Smooth muscle cell (in vitro differentiated cells): ENCODE measurements at regions not wholly inside any gene's neighbourhood (a gene's known extent, or its start where the extent isn't known, plus 50 kb on each side); places are given as distances from the start of the nearest gene placed in this dataset.

Experiments used
- DNase-seq: peaks from one replicate; lab custom pipeline; 2025; ENCODE audit not compliant: unreplicated experiment; lab: John Stamatoyannopoulos, UW
- H2AFZ ChIP-seq: fragments of 200-600 bp; sonication (generic); 2 replicates; pipeline ENCODE4 v1.6.0; 2016; ENCODE audit warnings: antibody characterized with exemption, low read depth, mild to moderate bottlenecking
- H3F3A ChIP-seq: fragments of 200-600 bp; sonication (generic); 2 replicates; pipeline ENCODE4 v1.6.0; 2017; ENCODE audit warnings: antibody characterized with exemption, low read depth
- H3K27ac ChIP-seq: fragments of 200-600 bp; sonication (generic); 2 replicates; pipeline ENCODE4 v1.5.1; 2016; ENCODE audit warnings: low read depth, mild to moderate bottlenecking
- H3K27me3 ChIP-seq: fragments of 200-600 bp; sonication (generic); 2 replicates; pipeline ENCODE4 v1.6.1; 2016; ENCODE audit warnings: low read depth, mild to moderate bottlenecking
- H3K36me3 ChIP-seq: fragments of 200-600 bp; sonication (generic); 2 replicates; pipeline ENCODE4 v1.5.1; 2016; ENCODE audit warnings: low read depth
- H3K4me1 ChIP-seq: fragments of 200-600 bp; sonication (generic); 2 replicates; pipeline ENCODE4 v1.5.1; 2016; ENCODE audit warnings: low read depth
- H3K4me2 ChIP-seq: fragments of 200-600 bp; sonication (generic); 2 replicates; pipeline ENCODE4 v1.6.0; 2016; ENCODE audit warnings: mild to moderate bottlenecking
- H3K4me3 ChIP-seq: fragments of 200-600 bp; sonication (generic); 2 replicates; pipeline ENCODE4 v1.5.1; 2016; ENCODE audit warnings: mild to moderate bottlenecking
- H3K79me2 ChIP-seq: fragments of 200-600 bp; sonication (generic); 2 replicates; pipeline ENCODE4 v1.6.0; 2016; ENCODE audit warnings: low read depth, mild to moderate bottlenecking
- H3K9ac ChIP-seq: fragments of 200-600 bp; sonication (generic); 2 replicates; pipeline ENCODE4 v1.6.0; 2016; ENCODE audit warnings: low read depth
- H3K9me3 ChIP-seq: fragments of 200-600 bp; sonication (generic); replicated peaks from 2 replicates; pipeline ENCODE4 v1.5.1; 2016; ENCODE audit warnings: low read depth
- H4K20me1 ChIP-seq: fragments of 200-600 bp; sonication (generic); 2 replicates; pipeline ENCODE4 v1.6.0; 2016; ENCODE audit warnings: low read depth
- CTCF ChIP-seq: fragments of 200-600 bp; sonication (generic); IDR thresholded peaks from 2 replicates; pipeline ENCODE4 v1.5.1; 2017; ENCODE audit warnings: borderline replicate concordance, mild to moderate bottlenecking, antibody characterized with exemption; ENCODE audit not compliant: insufficient read depth, poor library complexity, severe bottlenecking
- WGBS: methylation state at CpG from one replicate; pipeline ENCODE4 v1.1.7; 2016; ENCODE audit warnings: low lambda C conversion rate; 5-methylcytosine and 5-hydroxymethylcytosine counted together

- Histone ChIP-seq H2AFZ (no peak overlapping the region), H4K20me1 (no peaks in the 10 kb centered on the region), H3F3A (peaks cover 4% of the 10 kb centered on the region), H3K4me2 (no peak overlapping the region), H3K27ac (no peak overlapping the region), H3K36me3 (no peaks in the 10 kb centered on the region), H3K4me1 (no peaks in the 10 kb centered on the region), H3K4me3 (no peak overlapping the region), H3K9me3 (no peaks in the 10 kb centered on the region), H3K27me3 (no peaks in the 10 kb centered on the region), H3K9ac (no peak overlapping the region), H3K79me2 (no peaks in the 10 kb centered on the region)
- DNase-seq = no peak
- 69% methylated on average over 4 of the region's 4 CpGs for WGBS
- no peak for TF ChIP-seq CTCF
Measured at GRCh38 chr3:177522051-177522450, 324.8 kb upstream of the TBL1XR1 start.

- H3K79me2 ChIP-seq = no peaks in the 10 kb centered on the region
- no peaks in the 10 kb centered on the region for H3K27me3 ChIP-seq
- peak overlapping the region; percentile 43 for H3K27ac ChIP-seq
- no peaks in the 10 kb centered on the region for H3K4me1 ChIP-seq
- no peak for DNase-seq
- no peaks in the 10 kb centered on the region for H3K9me3 ChIP-seq
- H3K36me3 ChIP-seq = no peaks in the 10 kb centered on the region
- no peak overlapping the region for H3K9ac ChIP-seq
- H2AFZ ChIP-seq = no peak overlapping the region
- no peaks in the 10 kb centered on the region for H4K20me1 ChIP-seq
- peaks cover 4% of the 10 kb centered on the region for H3F3A ChIP-seq
- no peak overlapping the region for H3K4me2 ChIP-seq
- WGBS = 64% methylated on average over 3 of the region's 3 CpGs
- TF ChIP-seq CTCF = no peak
- H3K4me3 ChIP-seq = no peak overlapping the region
Measured at GRCh38 chr3:177523067-177523675, 325.9 kb upstream of the TBL1XR1 start.

- Histone ChIP-seq H3K4me1 (no peaks in the 10 kb centered on the region), H3K4me3 (no peak overlapping the region), H3K9ac (no peak overlapping the region), H3K36me3 (no peaks in the 10 kb centered on the region), H3K27me3 (no peaks in the 10 kb centered on the region), H3K4me2 (no peak overlapping the region), H4K20me1 (no peaks in the 10 kb centered on the region), H3K27ac (peak overlapping the region; percentile 43), H3F3A (peaks cover 4% of the 10 kb centered on the region), H2AFZ (no peak overlapping the region), H3K9me3 (no peaks in the 10 kb centered on the region), H3K79me2 (no peaks in the 10 kb centered on the region)
- TF ChIP-seq CTCF = no peak
- DNase-seq = no peak
- whole genome bisulfite sequencing = 49% methylated on average over 4 of the region's 4 CpGs
Measured at GRCh38 chr3:177523872-177524438, 326.7 kb upstream of the TBL1XR1 start.

- Histone ChIP-seq H3K27me3 (no peaks in the 10 kb centered on the region), H3K4me3 (no peak overlapping the region), H3K9ac (no peak overlapping the region), H3K79me2 (no peaks in the 10 kb centered on the region), H3K9me3 (no peaks in the 10 kb centered on the region), H4K20me1 (no peaks in the 10 kb centered on the region), H3F3A (peaks cover 4% of the 10 kb centered on the region), H3K4me2 (no peak overlapping the region), H3K36me3 (no peaks in the 10 kb centered on the region), H3K4me1 (no peaks in the 10 kb centered on the region), H2AFZ (no peak overlapping the region), H3K27ac (no peak overlapping the region)
- 98% methylated on average over 4 of the region's 4 CpGs for WGBS
- no peak for DNase-seq
- TF ChIP-seq CTCF = no peak
Measured at GRCh38 chr3:177524742-177525141, 327.5 kb upstream of the TBL1XR1 start.
